ENCODE measurements at regions not wholly inside any gene's neighbourhood (a gene's known extent, or its start where the extent isn't known, plus 50 kb on each side); places are given as distances from the start of the nearest gene placed in this dataset.

- Histone ChIP-seq H3K79me2 (ENCODE audit: insufficient read depth, low read depth) (no peaks in the 10 kb centered on the region), H3K4me2 (no peak overlapping the region), H4K20me1 (ENCODE audit: insufficient read depth) (no peaks in the 10 kb centered on the region), H3K27ac (no peak overlapping the region), H3K27me3 (ENCODE audit: insufficient read depth, low read depth) (no peaks in the 10 kb centered on the region), H2AFZ (ENCODE audit: low read depth) (no peak overlapping the region), H3K4me3 (IDR thresholded peaks at IDR 0.05; ENCODE audit: insufficient read depth, low read depth, low read length) (no peak overlapping the region), H3K36me3 (ENCODE audit: insufficient read depth) (no peaks in the 10 kb centered on the region), H3K4me1 (ENCODE audit: low read depth, poor library complexity, severe bottlenecking) (no peaks in the 10 kb centered on the region), H3K9ac (no peak overlapping the region)
- TF ChIP-seq CTCF (conservative IDR thresholded peaks at IDR 0.05; ENCODE audit: low read depth, low read length) = no peak
These were observed 278.8 kb downstream of the PBX3 start for GRCh38 chr9:126025991-126026390.

- Histone ChIP-seq H3K4me3 (IDR thresholded peaks at IDR 0.05; ENCODE audit: insufficient read depth, low read depth, low read length) (no peak overlapping the region), H3K4me2 (no peak overlapping the region), H3K9ac (no peak overlapping the region), H3K27ac (no peak overlapping the region), H3K4me1 (ENCODE audit: low read depth, poor library complexity, severe bottlenecking) (no peaks in the 10 kb centered on the region), H2AFZ (ENCODE audit: low read depth) (no peak overlapping the region), H3K79me2 (ENCODE audit: insufficient read depth, low read depth) (no peaks in the 10 kb centered on the region), H3K36me3 (ENCODE audit: insufficient read depth) (no peaks in the 10 kb centered on the region), H4K20me1 (ENCODE audit: insufficient read depth) (no peaks in the 10 kb centered on the region), H3K27me3 (ENCODE audit: insufficient read depth, low read depth) (no peaks in the 10 kb centered on the region)
- no peak for TF ChIP-seq CTCF (conservative IDR thresholded peaks at IDR 0.05; ENCODE audit: low read depth, low read length)
These were observed 280.4 kb downstream of the PBX3 start for GRCh38 chr9:126027566-126027965.

GRCh38 chr9:126028746-126029145 is 281.6 kb downstream of the PBX3 start:
- H3K4me3 ChIP-seq (IDR thresholded peaks at IDR 0.05; ENCODE audit: insufficient read depth, low read depth, low read length) = no peak overlapping the region
- H2AFZ ChIP-seq (ENCODE audit: low read depth) = no peak overlapping the region
- no peaks in the 10 kb centered on the region for H3K27me3 ChIP-seq (ENCODE audit: insufficient read depth, low read depth)
- H4K20me1 ChIP-seq (ENCODE audit: insufficient read depth) = no peaks in the 10 kb centered on the region
- H3K79me2 ChIP-seq (ENCODE audit: insufficient read depth, low read depth) = no peaks in the 10 kb centered on the region
- H3K4me1 ChIP-seq (ENCODE audit: low read depth, poor library complexity, severe bottlenecking) = no peaks in the 10 kb centered on the region
- H3K36me3 ChIP-seq (ENCODE audit: insufficient read depth) = no peaks in the 10 kb centered on the region
- no peak overlapping the region for H3K9ac ChIP-seq
- no peak overlapping the region for H3K4me2 ChIP-seq
- H3K27ac ChIP-seq = no peak overlapping the region
- TF ChIP-seq CTCF (conservative IDR thresholded peaks at IDR 0.05; ENCODE audit: low read depth, low read length) = no peak

GRCh38 chr9:126030716-126031115 is 283.5 kb downstream of the PBX3 start:
- H4K20me1 ChIP-seq (ENCODE audit: insufficient read depth) = no peaks in the 10 kb centered on the region
- no peak overlapping the region for H3K27ac ChIP-seq
- no peak overlapping the region for H2AFZ ChIP-seq (ENCODE audit: low read depth)
- no peak overlapping the region for H3K4me3 ChIP-seq (IDR thresholded peaks at IDR 0.05; ENCODE audit: insufficient read depth, low read depth, low read length)
- no peaks in the 10 kb centered on the region for H3K27me3 ChIP-seq (ENCODE audit: insufficient read depth, low read depth)
- H3K4me2 ChIP-seq = no peak overlapping the region
- no peaks in the 10 kb centered on the region for H3K4me1 ChIP-seq (ENCODE audit: low read depth, poor library complexity, severe bottlenecking)
- TF ChIP-seq CTCF (conservative IDR thresholded peaks at IDR 0.05; ENCODE audit: low read depth, low read length) = no peak
- H3K9ac ChIP-seq = no peak overlapping the region
- no peaks in the 10 kb centered on the region for H3K36me3 ChIP-seq (ENCODE audit: insufficient read depth)
- H3K79me2 ChIP-seq (ENCODE audit: insufficient read depth, low read depth) = no peaks in the 10 kb centered on the region

- no peaks in the 10 kb centered on the region for H4K20me1 ChIP-seq (ENCODE audit: insufficient read depth)
- no peaks in the 10 kb centered on the region for H3K4me1 ChIP-seq (ENCODE audit: low read depth, poor library complexity, severe bottlenecking)
- H3K9ac ChIP-seq = no peak overlapping the region
- no peaks in the 10 kb centered on the region for H3K27me3 ChIP-seq (ENCODE audit: insufficient read depth, low read depth)
- H2AFZ ChIP-seq (ENCODE audit: low read depth) = no peak overlapping the region
- no peak for TF ChIP-seq CTCF (conservative IDR thresholded peaks at IDR 0.05; ENCODE audit: low read depth, low read length)
- no peak overlapping the region for H3K4me2 ChIP-seq
- no peaks in the 10 kb centered on the region for H3K79me2 ChIP-seq (ENCODE audit: insufficient read depth, low read depth)
- H3K36me3 ChIP-seq (ENCODE audit: insufficient read depth) = no peaks in the 10 kb centered on the region
- no peak overlapping the region for H3K4me3 ChIP-seq (IDR thresholded peaks at IDR 0.05; ENCODE audit: insufficient read depth, low read depth, low read length)
- no peak overlapping the region for H3K27ac ChIP-seq
These were observed 283.9 kb downstream of the PBX3 start for GRCh38 chr9:126031116-126031515.
